Fibroblast of the conjunctiva (primary cell): ENCODE measurements at regions not wholly inside any gene's neighbourhood (a gene's known extent, or its start where the extent isn't known, plus 50 kb on each side); places are given as distances from the start of the nearest gene placed in this dataset.
"Not testable (repeated sequence)": the region's sequence is repeated elsewhere in the genome, so short reads cannot be mapped to it uniquely, and the experiment has no call there.

Experiments
- DNase-seq: peaks from one replicate; pipeline ENCODE4 v3.0.0-alpha.2; 2010; ENCODE audit warnings: low read depth

DNA sequence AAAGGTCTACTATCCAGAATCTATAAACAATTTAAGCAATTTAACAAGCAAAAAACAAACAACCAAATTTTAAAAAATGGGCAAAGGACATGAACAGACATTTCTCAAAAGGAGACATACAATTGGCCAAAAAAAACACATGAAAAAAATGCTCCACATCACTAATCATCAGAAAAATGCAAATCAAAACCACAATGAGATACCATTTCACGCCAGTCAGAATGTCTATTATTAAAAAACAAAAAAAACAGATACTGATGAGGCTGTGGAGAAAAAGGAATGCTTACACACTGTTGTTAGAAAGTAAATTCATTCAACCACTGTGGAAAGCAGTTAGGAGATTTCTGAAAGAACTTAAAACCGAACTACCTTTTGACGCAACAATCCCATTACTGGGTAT is 66.4 kb upstream of the SESTD1 start:
- DNase-seq = no peak

DNA sequence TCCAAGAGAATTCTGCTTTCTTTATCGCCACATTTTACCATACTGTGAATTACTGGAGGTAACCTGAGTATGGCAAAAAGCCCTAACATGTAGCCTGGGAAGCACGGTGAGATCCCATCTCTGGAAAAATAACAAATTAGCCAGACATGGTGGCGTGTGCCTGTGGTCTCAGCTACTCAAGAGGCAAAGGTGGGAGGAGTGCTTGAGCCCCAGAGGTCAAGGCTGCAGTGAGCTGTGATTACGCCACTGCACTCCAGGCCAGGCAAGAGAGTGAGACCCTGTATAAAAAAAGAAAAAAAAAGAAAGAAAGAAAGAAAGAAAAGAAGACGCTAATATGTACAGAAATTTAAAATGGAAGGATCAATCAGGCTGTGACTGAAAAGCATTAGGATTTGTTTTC is 57.7 kb upstream of the SESTD1 start:
- no peak for DNase-seq

DNA sequence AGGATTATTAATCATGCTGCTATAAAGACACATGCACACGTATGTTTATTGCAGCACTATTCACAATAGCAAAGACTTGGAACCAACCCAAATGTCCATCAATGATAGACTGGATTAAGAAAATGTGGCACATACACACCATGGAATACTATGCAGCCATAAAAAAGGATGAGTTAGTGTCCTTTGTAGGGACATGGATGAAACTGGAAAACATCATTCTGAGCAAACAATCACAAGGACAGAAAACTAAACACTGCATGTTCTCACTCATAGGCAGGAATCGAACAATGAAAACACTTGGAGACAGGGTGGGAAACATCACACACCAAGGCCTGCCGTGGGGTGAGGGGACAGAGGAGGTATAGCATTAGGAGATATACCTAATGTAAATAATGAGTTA is 56.4 kb upstream of the SESTD1 start:
- DNase-seq = not testable (repeated sequence)

DNA sequence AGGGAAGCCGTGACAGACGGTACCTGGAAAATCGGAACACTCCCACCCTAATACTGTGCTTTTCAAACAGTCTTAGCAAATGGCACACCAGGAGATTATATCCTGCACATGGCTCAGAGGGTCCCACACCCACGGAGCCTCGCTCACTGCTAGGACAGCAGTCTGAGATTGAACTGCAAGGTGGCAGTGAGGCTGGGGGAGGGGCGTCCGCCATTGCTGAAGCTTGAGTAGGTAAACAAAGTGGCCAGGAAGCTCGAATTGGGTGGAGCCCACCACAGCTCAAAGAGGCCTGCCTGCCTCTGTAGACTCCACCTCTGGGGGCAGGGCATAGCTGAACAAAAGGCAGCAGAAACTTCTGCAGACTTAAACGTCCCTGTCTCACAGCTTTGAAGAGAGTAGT is 50.1 kb upstream of the SESTD1 start:
- DNase-seq = not testable (repeated sequence)
